ENCODE measurements at regions not wholly inside any gene's neighbourhood (a gene's known extent, or its start where the extent isn't known, plus 50 kb on each side); places are given as distances from the start of the nearest gene placed in this dataset.

GRCh38 chrX:63551856-63552255 is 200.7 kb upstream of the SPIN4 start:
- no peaks in the 10 kb centered on the region for H3K9me1 ChIP-seq (ENCODE audit: control insufficient read depth, extremely low read depth, insufficient read depth, low read length)
- H4K20me1 ChIP-seq (ENCODE audit: control insufficient read depth, extremely low read depth, insufficient read depth, low read length), result no peaks in the 10 kb centered on the region
- H3K4me3 ChIP-seq (ENCODE audit: control insufficient read depth in 2 of 3, extremely low read depth in 1 of 3, insufficient read depth in 2 of 3, low read depth in 1 of 3, low read length in 3 of 3), result no peak overlapping the region
- H3K79me2 ChIP-seq (ENCODE audit: control insufficient read depth, insufficient read depth, low read length), result no peaks in the 10 kb centered on the region
- FAIRE-seq, result no peak
- no peak for DNase-seq (ENCODE audit: low read depth, low spot score)
- H3K9ac ChIP-seq (ENCODE audit: control insufficient read depth, extremely low read depth, insufficient read depth, low read length), result no peak overlapping the region
- no peaks in the 10 kb centered on the region for H3K4me1 ChIP-seq (ENCODE audit: control insufficient read depth, extremely low read depth, insufficient read depth, low read length)
- H2AFZ ChIP-seq (ENCODE audit: control insufficient read depth, low read length), result no peak overlapping the region
- no peaks in the 10 kb centered on the region for H3K27me3 ChIP-seq (ENCODE audit: control insufficient read depth, extremely low read depth, insufficient read depth, low read length)
- dilution Hi-C loops (cut with MboI; ENCODE audit: extremely low pct_ligation_motif_present, low sequenced_read_pairs), result no loop called here
- H3K36me3 ChIP-seq (ENCODE audit: control insufficient read depth in 2 of 2, extremely low read depth in 1 of 2, insufficient read depth in 2 of 2, low read length in 2 of 2), result no peaks in the 10 kb centered on the region
- H3K27ac ChIP-seq (ENCODE audit: control insufficient read depth, insufficient read depth, low read length), result no peak overlapping the region
- no peaks in the 10 kb centered on the region for H3K9me3 ChIP-seq (ENCODE audit: control insufficient read depth, low read depth, low read length)
- TF ChIP-seq CTCF (optimal IDR thresholded peaks at IDR 0.05 in 1 of 3, IDR thresholded peaks at IDR 0.05 in 1 of 3, conservative IDR thresholded peaks at IDR 0.05 in 1 of 3; ENCODE audit: extremely low read depth in 1 of 3, insufficient read depth in 2 of 3, low read length in 3 of 3) (no peak), EZH2 (IDR thresholded peaks at IDR 0.05; ENCODE audit: low read length) (no peak)
- H3K4me2 ChIP-seq (ENCODE audit: control insufficient read depth, extremely low read depth, insufficient read depth, low read depth, low read length), result no peak overlapping the region

GRCh38 chrX:63530654-63531053 is 179.5 kb upstream of the SPIN4 start:
- Histone ChIP-seq H3K4me3 (ENCODE audit: control insufficient read depth in 2 of 3, extremely low read depth in 1 of 3, insufficient read depth in 2 of 3, low read depth in 1 of 3, low read length in 3 of 3) (no peak overlapping the region), H4K20me1 (ENCODE audit: control insufficient read depth, extremely low read depth, insufficient read depth, low read length) (no peaks in the 10 kb centered on the region), H3K79me2 (ENCODE audit: control insufficient read depth, insufficient read depth, low read length) (no peaks in the 10 kb centered on the region), H3K36me3 (ENCODE audit: control insufficient read depth in 2 of 2, extremely low read depth in 1 of 2, insufficient read depth in 2 of 2, low read length in 2 of 2) (no peaks in the 10 kb centered on the region), H3K4me1 (ENCODE audit: control insufficient read depth, extremely low read depth, insufficient read depth, low read length) (no peaks in the 10 kb centered on the region), H2AFZ (ENCODE audit: control insufficient read depth, low read length) (no peak overlapping the region), H3K27ac (ENCODE audit: control insufficient read depth, insufficient read depth, low read length) (no peak overlapping the region), H3K4me2 (ENCODE audit: control insufficient read depth, extremely low read depth, insufficient read depth, low read depth, low read length) (no peak overlapping the region), H3K9me1 (ENCODE audit: control insufficient read depth, extremely low read depth, insufficient read depth, low read length) (no peaks in the 10 kb centered on the region), H3K9ac (ENCODE audit: control insufficient read depth, extremely low read depth, insufficient read depth, low read length) (no peak overlapping the region), H3K9me3 (ENCODE audit: control insufficient read depth, low read depth, low read length) (no peaks in the 10 kb centered on the region), H3K27me3 (ENCODE audit: control insufficient read depth, extremely low read depth, insufficient read depth, low read length) (no peaks in the 10 kb centered on the region)
- dilution Hi-C loops (cut with MboI; ENCODE audit: extremely low pct_ligation_motif_present, low sequenced_read_pairs), result no loop called here
- no peak for FAIRE-seq
- TF ChIP-seq CTCF (optimal IDR thresholded peaks at IDR 0.05 in 1 of 3, IDR thresholded peaks at IDR 0.05 in 1 of 3, conservative IDR thresholded peaks at IDR 0.05 in 1 of 3; ENCODE audit: extremely low read depth in 1 of 3, insufficient read depth in 2 of 3, low read length in 3 of 3) (no peak), EZH2 (IDR thresholded peaks at IDR 0.05; ENCODE audit: low read length) (no peak)
- DNase-seq (ENCODE audit: low read depth, low spot score), result no peak
